ENCODE measurements at regions not wholly inside any gene's neighbourhood (a gene's known extent, or its start where the extent isn't known, plus 50 kb on each side); places are given as distances from the start of the nearest gene placed in this dataset.
"Not testable (repeated sequence)": the region's sequence is repeated elsewhere in the genome, so short reads cannot be mapped to it uniquely, and the experiment has no call there.

GRCh38 chr2:82098617-82099016, 1794.1 kb upstream of the LRRTM1 start:
- DNase-seq (ENCODE audit: low read depth): no peak

DNA sequence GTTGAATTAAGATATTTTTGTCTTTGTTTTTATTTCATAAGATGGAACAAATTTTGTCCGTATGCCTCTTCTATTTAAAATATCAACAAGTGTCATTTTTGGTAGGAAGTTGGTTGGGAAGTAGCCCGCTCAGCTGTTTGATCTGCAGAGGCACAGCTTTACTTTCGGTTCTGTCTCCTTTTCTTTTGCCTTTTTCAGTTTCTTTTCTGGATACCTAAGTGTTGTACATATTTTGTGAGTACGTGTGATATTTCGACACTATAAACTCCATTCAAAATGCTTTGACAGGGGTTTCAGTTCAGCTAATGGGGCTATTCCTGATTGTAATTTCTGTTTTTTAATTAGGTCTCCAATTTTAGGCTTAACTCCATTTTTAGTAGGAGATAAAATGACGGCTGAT, 1785.0 kb upstream of the LRRTM1 start:
- DNase-seq (ENCODE audit: low read depth): peak; percentile 17

- DNase-seq (ENCODE audit: low read depth): no peak
Observed at GRCh38 chr2:82084679-82085392, 1780.3 kb upstream of the LRRTM1 start.

DNA sequence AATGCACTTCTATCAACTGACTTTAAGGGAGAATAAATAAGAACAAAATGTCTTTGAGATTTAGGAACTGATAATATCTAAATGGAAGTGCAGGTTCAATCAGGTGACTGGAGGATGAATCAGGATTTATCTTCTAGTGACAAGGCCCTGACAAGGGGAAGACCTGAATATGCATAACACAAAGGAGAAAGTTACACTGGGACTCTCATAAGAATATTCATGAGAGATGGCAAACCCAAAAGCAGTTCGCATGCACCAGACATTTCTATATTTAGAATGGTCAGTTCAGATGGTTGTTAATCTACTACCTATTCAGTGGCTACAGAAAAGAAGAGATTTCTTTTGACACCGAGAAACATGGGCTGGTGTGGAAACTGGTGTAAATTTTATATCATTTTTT, 1771.3 kb upstream of the LRRTM1 start:
- DNase-seq (ENCODE audit: low read depth): no peak

DNA sequence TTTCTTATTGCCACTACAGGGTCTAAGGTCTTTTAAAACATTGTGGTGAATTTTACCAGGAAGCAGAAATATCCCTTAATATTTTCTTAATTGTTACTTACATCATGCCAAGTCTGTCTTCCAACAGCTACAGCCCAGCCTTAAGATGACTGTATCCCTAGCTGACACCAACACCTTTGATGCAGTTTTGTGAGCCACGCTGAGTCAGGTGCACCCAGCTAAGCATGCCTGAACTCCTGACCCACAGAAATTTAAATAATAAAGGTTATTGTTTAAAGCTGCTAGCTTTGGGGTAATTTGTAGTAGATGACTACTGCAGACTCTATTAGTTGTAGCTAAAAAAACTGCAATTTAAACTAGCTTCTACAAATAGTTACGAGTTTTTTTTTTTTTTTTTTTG, 1757.9 kb upstream of the LRRTM1 start:
- DNase-seq (ENCODE audit: low read depth): peak; percentile 44

DNA sequence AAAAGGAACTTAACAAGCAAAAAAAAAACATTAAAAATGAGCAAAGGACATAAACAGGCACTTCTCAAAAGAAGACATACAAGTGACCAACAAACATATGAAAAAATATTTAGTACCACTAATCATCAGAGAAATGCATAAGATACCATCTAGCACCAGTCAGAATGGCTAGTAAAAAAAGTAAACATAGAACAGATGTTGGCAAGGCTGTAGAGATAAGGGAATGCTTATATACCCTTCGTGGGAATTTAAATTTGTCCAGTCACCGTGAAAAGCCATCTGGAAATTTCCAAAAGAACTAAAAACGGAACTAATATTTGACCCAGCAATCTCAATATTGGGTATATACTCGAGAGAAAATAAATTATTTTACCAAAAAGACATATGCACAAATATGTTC, 1751.3 kb upstream of the LRRTM1 start:
- DNase-seq (ENCODE audit: low read depth): peak; percentile 21

DNA sequence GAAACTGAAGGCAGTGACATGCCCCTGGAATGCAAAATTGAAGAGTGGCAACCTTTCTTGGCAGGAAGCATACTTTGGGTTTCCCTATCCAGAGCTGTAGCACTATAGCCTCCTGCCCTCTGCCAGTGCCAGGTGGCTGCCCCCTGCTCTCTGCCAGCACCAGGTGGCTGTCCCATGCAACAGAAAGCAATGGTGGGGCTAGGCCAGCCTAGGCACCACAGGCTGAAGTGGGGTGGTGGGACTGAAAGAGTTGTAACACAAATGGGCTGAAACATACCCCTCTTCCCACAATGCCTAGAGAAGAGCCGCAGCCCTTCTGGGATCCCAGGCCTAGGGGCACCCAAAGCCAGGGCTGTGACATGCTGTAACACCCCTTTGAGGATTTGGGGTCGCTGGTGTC, 1739.3 kb upstream of the LRRTM1 start:
- no peak for DNase-seq (ENCODE audit: low read depth)

- no peak for DNase-seq (ENCODE audit: low read depth)
Observed at GRCh38 chr2:82027921-82028615, 1723.5 kb upstream of the LRRTM1 start.

DNA sequence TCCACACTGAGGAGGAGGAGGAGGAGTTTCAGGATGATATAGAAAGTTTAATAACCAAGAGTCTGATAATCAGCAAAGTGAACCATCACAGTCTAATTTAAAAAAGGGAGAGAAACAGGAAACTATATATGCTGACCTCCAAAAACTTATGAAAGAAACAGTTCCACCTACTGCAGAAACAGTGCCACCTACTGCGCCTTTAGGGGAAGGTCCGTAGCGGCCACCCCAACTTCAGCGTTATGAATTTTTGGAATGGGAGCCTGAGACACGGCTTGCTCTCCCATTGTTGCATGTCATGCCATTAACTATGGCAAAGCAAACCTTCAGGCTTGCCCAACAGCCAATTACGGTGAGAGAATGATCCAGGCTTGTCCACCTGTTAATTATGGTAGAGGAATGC, 1719.2 kb upstream of the LRRTM1 start:
- no peak for DNase-seq (ENCODE audit: low read depth)

DNA sequence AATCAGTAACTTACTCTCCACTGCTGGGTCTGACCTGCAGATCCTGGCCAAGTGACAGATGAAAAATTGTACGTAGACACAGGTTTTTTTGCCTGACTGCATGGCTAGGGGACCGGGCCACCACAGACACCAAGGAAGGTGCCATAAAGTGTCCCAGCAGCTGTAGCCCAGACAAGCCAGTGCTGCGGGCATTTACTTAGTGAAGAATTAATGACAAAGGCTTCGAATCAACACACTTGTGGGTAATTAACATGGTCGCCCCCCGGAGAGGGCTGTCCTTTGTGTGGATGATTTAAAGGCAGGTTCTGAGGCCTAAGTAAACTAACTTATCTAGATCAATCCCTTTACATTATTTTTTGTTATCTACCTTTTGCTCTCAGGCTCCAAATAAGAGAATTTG, 1709.1 kb upstream of the LRRTM1 start:
- DNase-seq (ENCODE audit: low read depth): no peak

- DNase-seq (ENCODE audit: low read depth): peak; percentile 43
Observed at GRCh38 chr2:82007071-82007664, 1702.6 kb upstream of the LRRTM1 start.

- not testable (repeated sequence) for DNase-seq (ENCODE audit: low read depth)
Observed at GRCh38 chr2:82005889-82006288, 1701.3 kb upstream of the LRRTM1 start.

GRCh38 chr2:82001614-82002013, 1697.1 kb upstream of the LRRTM1 start:
- DNase-seq (ENCODE audit: low read depth): no peak

DNA sequence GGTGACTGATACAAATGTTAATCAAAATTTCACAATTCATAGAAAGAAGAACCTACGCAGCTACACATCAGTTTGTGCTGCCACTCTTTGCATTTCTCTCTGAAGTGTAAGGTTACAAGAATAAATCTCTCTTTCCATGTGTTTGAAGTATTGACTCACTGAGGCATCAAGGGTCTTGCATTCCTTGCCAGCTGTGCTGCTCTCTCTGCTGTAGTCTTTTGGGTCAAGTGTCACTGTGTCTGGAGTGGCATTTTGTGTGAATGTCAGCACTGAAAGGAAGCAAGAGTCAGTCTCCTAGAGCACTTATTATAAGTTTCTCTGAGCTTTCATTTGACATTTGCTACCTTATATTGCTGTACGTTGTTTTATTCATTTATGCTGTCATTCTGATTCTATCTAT, 1696.1 kb upstream of the LRRTM1 start:
- no peak for DNase-seq (ENCODE audit: low read depth)

DNA sequence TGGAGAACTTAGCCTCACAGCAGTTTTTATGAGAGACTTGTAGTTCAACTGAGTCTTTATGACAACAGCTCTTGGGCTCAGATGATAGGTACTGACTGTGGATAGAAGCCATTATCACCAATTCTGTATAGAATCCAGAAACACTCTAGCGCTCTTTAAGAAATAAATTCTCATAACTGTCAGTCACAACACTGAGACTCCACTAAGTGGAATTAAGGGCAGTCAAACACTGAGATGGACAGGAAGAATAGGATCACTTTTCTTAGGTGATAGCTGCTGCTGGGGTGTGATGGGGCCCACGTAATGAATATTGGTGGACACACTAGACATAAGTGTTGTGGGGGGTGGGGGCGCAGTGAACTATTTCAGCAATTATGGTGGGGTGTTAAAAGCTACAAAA, 1691.8 kb upstream of the LRRTM1 start:
- DNase-seq (ENCODE audit: low read depth): no peak

- no peak for DNase-seq (ENCODE audit: low read depth)
Observed at GRCh38 chr2:81991282-81991681, 1686.7 kb upstream of the LRRTM1 start.

GRCh38 chr2:81987370-81987769, 1682.8 kb upstream of the LRRTM1 start:
- DNase-seq (ENCODE audit: low read depth): peak; percentile 39

DNA sequence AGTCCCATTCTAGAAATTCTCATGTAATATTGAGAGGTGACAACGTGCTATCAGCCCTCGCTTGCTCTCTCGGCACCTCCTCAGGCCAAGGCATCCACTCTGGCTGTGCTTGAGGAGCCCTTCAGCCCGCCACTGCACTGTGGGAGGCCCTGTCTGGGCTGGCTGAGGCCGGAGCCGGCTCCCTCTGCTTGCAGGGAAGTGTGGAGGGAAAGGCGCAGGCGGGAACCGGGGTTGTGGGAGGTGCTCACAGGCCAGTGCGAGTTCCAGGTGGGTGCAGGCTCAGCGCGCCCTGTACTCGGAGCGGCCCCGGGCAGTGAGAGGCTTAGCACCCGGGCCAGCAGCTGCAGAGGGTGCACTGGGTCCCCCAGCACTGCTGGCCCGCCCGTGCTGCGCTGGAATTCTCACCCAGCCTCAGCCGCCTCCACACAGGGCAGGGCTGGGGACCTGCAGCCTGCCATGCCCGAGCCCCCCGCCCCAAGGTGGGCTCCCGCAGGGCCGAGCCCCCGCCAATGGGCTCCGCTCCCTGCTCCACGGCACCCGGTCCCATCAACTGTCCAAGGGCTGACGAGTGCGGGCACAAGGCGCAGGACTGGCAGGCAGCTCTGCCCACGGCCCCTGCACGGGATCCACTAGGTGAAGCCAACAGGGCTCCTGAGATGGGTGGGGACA, 1680.6 kb upstream of the LRRTM1 start:
- no peak for DNase-seq (ENCODE audit: low read depth)

GRCh38 chr2:81981585-81981984, 1677.0 kb upstream of the LRRTM1 start:
- DNase-seq (ENCODE audit: low read depth): no peak

DNA sequence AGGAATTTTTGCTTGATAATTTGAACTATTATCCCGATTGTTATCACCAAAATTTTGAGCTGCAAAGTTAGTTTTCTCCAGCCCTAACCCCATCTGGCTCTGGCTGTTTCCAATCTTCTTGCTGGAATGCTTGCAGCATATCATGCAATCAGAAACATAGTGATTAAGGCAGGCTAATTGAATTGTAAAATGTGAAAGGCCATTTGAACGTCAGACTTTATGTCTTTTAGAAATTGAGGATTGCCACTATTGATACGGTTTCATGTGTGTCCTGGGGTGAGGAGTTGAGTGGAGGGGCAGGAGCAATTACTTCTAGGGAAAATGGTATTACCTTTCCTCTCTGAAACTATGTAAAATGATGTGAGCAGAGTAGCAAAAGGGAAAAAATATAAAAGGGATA, 1674.5 kb upstream of the LRRTM1 start:
- no peak for DNase-seq (ENCODE audit: low read depth)

GRCh38 chr2:81976998-81977397, 1672.4 kb upstream of the LRRTM1 start:
- DNase-seq (ENCODE audit: low read depth): no peak

GRCh38 chr2:81974216-81974615, 1669.7 kb upstream of the LRRTM1 start:
- no peak for DNase-seq (ENCODE audit: low read depth)

DNA sequence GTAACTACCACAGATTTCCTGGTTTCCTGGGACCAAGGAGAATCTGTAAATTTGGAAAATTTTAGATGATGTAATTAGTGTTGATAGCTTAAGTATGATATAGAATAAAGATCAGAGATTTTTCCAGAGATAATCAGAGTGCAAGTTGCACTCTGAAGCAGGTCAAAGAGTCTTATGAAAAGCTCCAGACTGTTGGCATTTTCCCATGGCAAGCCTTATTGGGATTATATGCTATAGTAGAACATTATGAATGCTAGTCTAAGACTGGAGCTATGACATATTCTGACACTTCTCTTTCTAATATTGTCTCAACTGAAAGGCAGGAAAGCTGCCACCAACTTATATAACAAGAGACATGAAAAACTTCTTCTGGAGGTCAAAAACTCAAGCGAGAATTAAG, 1638.3 kb upstream of the LRRTM1 start:
- no peak for DNase-seq (ENCODE audit: low read depth)
